AG04450 (cell line): ENCODE measurements at regions not wholly inside any gene's neighbourhood (a gene's known extent, or its start where the extent isn't known, plus 50 kb on each side); places are given as distances from the start of the nearest gene placed in this dataset.

ENCODE experiments used
- CTCF ChIA-PET: fragments of 300-600, 350-600 bp; formaldehyde crosslinking; extraction: SDS; loops from one replicate; lab custom pipeline; 2022; ENCODE audit warnings: antibody characterized with exemption, inconsistent platforms; lab: Charles Lee
- POLR2A ChIA-PET: fragments of 350-600 bp; formaldehyde crosslinking; extraction: SDS; loops from one replicate; lab custom pipeline; 2021; ENCODE audit warnings: antibody characterized with exemption, inconsistent platforms; lab: Yijun Ruan, JAX
- DNase-seq: peaks from one replicate; pipeline ENCODE4 v3.0.0-alpha.2; 2011; ENCODE audit warnings: low read depth, low spot score
- H3K27ac ChIP-seq: one replicate; pipeline ENCODE4 v1.5.1; 2012; ENCODE audit warnings: low read depth, low read length, control low read depth
- H3K27me3 ChIP-seq: one replicate; pipeline ENCODE4 v1.6.0; 2012; ENCODE audit warnings: low read length; ENCODE audit not compliant: control insufficient read depth, insufficient read depth
- H3K4me3 ChIP-seq: 2 replicates; pipeline ENCODE4 v1.5.1; 2011; ENCODE audit warnings: mild to moderate bottlenecking, low read depth, low read length, control low read depth
- H3K9me3 ChIP-seq: 2 replicates; pipeline ENCODE4 v1.5.1; 2012; ENCODE audit warnings: low read length; ENCODE audit not compliant: control insufficient read depth, insufficient read depth
- CTCF ChIP-seq: IDR thresholded peaks from 2 replicates; pipeline ENCODE4 v1.5.1; 2011; ENCODE audit warnings: low read depth, low read length, control low read depth, inconsistent platforms

GRCh38 chr13:58625703-58626389, 994.3 kb downstream of the PCDH17 start:
- Histone ChIP-seq H3K4me3 (no peak overlapping the region), H3K27me3 (no peaks in the 10 kb centered on the region), H3K9me3 (peaks cover 19% of the 10 kb centered on the region), H3K27ac (no peak overlapping the region)
- no peak for TF ChIP-seq CTCF
- DNase-seq = no peak
- ChIA-PET CTCF (no interaction called here), POLR2A (no interaction called here)

GRCh38 chr13:58630794-58631193, 999.2 kb downstream of the PCDH17 start:
- CTCF ChIA-PET = interaction anchor here (0.7 kb wide), 1 partner anchor 687 kb away, joined by 3 read pairs; no protein-coding TSS in a partner anchor
- Histone ChIP-seq H3K4me3 (no peak overlapping the region), H3K27me3 (no peaks in the 10 kb centered on the region), H3K9me3 (peaks cover 4% of the 10 kb centered on the region), H3K27ac (no peak overlapping the region)
- no peak for TF ChIP-seq CTCF
- POLR2A ChIA-PET = no interaction called here
- DNase-seq = no peak

- no peak for TF ChIP-seq CTCF
- H3K27ac ChIP-seq = no peak overlapping the region
- no peaks in the 10 kb centered on the region for H3K9me3 ChIP-seq
- no peak for DNase-seq
- no peaks in the 10 kb centered on the region for H3K27me3 ChIP-seq
- ChIA-PET POLR2A (no interaction called here), CTCF (no interaction called here)
- H3K4me3 ChIP-seq = no peak overlapping the region
Observed at GRCh38 chr13:58633226-58633625, 1001.7 kb downstream of the PCDH17 start.

- TF ChIP-seq CTCF = no peak
- no peak overlapping the region for H3K27ac ChIP-seq
- no peak overlapping the region for H3K4me3 ChIP-seq
- H3K27me3 ChIP-seq = no peaks in the 10 kb centered on the region
- DNase-seq = no peak
- POLR2A ChIA-PET = no interaction called here
- H3K9me3 ChIP-seq = peaks cover 7% of the 10 kb centered on the region
- CTCF ChIA-PET = no interaction called here
Observed at GRCh38 chr13:58655086-58655485, 1023.5 kb downstream of the PCDH17 start.

- CTCF ChIA-PET = no interaction called here
Observed at GRCh38 chr13:58660826-58661225, 1029.3 kb downstream of the PCDH17 start.

More at GRCh38 chr13:58660826-58661225, 1029.3 kb downstream of the PCDH17 start:
- no peak for TF ChIP-seq CTCF
- Histone ChIP-seq H3K4me3 (no peak overlapping the region), H3K9me3 (peaks cover 7% of the 10 kb centered on the region), H3K27ac (no peak overlapping the region), H3K27me3 (no peaks in the 10 kb centered on the region)
- DNase-seq = no peak
- POLR2A ChIA-PET = no interaction called here
